ENCODE measurements at regions not wholly inside any gene's neighbourhood (a gene's known extent, or its start where the extent isn't known, plus 50 kb on each side); places are given as distances from the start of the nearest gene placed in this dataset.

DNA sequence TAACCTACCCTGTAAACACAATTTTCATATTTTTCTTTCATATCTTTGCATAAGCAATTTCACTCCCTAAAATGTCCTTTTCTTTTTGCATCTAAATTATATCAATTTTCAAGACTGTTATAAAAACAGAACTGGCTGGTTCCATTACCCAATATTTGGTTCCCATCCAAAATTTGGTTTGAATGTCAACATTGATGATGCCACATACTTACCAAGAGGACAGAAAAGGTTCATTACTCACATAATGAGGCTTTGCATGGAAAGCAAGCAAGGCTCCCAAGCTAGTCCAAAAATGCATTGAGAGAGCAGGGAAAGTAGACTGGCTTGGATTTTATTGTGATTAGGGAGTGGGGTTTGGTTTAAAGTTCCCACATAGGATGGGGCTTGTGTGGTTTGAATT, 144.4 kb upstream of the AKIRIN2 start:
- H3K27ac ChIP-seq, result no peak overlapping the region
- TF ChIP-seq, protein P1, sequence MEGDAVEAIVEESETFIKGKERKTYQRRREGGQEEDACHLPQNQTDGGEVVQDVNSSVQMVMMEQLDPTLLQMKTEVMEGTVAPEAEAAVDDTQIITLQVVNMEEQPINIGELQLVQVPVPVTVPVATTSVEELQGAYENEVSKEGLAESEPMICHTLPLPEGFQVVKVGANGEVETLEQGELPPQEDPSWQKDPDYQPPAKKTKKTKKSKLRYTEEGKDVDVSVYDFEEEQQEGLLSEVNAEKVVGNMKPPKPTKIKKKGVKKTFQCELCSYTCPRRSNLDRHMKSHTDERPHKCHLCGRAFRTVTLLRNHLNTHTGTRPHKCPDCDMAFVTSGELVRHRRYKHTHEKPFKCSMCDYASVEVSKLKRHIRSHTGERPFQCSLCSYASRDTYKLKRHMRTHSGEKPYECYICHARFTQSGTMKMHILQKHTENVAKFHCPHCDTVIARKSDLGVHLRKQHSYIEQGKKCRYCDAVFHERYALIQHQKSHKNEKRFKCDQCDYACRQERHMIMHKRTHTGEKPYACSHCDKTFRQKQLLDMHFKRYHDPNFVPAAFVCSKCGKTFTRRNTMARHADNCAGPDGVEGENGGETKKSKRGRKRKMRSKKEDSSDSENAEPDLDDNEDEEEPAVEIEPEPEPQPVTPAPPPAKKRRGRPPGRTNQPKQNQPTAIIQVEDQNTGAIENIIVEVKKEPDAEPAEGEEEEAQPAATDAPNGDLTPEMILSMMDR (conservative IDR thresholded peaks at IDR 0.05), result no peak
- no peak for TF ChIP-seq ZFX (IDR thresholded peaks at IDR 0.05)

DNA sequence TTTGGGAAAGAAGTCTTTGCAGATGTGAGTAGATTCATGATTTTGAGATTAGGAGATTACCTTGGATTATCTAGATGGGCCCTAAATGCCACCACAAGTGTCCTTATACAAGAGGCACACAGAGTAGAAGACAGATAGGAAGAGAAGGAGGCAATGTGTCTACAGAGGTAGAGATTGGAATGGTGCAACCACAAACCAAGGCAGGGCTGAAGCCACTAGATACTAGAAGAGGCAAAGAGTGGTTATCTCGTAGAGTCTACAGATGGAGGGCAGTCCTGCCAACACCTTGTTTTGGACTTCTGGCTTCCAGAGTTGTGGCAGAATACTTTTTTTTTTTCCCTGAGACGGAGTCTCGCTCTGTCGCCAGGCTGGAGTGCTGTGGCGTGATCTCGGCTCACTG, 138.3 kb upstream of the AKIRIN2 start:
- no peak for TF ChIP-seq ZFX (IDR thresholded peaks at IDR 0.05)
- TF ChIP-seq, protein P1 (conservative IDR thresholded peaks at IDR 0.05), result no peak
- H3K27ac ChIP-seq, result no peak overlapping the region

DNA sequence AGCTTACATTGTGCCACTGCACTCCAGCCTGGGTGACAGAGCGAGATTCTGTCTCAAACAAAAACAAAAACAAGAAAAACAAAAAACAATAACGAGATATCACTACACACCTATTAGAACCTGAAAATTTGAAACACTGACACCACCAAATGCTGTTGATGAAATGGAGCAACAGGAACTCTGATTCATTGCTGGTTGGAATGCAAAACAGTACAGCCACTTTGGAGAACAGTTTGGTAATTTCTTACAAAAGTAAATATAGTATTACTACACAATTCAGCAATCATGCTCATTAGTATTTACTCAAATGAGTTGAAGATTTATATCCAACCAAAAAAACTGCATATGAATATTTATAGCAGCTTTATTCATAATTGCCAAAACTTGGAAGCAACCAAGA, 135.8 kb upstream of the AKIRIN2 start:
- no peak overlapping the region for H3K27ac ChIP-seq
- TF ChIP-seq, protein P1 (conservative IDR thresholded peaks at IDR 0.05), result no peak
- TF ChIP-seq ZFX (IDR thresholded peaks at IDR 0.05), result no peak

DNA sequence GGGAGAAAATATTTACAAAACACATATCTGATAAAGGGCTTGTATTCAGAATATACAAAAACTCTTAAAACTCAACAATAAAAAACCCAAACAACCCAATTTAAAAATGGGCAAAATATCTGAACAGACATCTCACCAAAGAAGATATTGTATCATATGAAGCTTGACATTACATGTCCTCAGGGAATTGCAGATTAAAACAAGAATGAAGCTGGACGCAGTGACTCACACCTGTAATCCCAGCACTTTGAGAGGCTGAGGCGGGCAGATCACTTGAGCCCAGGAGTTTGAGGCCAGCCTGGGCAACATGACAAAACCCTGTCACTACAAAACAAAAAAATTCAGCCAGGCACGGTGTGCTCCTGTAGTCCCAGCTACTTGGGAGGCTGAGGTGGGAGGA, 135.4 kb upstream of the AKIRIN2 start:
- H3K27ac ChIP-seq, result no peak overlapping the region
- no peak for TF ChIP-seq ZFX (IDR thresholded peaks at IDR 0.05)
- TF ChIP-seq, protein P1 (conservative IDR thresholded peaks at IDR 0.05), result no peak

DNA sequence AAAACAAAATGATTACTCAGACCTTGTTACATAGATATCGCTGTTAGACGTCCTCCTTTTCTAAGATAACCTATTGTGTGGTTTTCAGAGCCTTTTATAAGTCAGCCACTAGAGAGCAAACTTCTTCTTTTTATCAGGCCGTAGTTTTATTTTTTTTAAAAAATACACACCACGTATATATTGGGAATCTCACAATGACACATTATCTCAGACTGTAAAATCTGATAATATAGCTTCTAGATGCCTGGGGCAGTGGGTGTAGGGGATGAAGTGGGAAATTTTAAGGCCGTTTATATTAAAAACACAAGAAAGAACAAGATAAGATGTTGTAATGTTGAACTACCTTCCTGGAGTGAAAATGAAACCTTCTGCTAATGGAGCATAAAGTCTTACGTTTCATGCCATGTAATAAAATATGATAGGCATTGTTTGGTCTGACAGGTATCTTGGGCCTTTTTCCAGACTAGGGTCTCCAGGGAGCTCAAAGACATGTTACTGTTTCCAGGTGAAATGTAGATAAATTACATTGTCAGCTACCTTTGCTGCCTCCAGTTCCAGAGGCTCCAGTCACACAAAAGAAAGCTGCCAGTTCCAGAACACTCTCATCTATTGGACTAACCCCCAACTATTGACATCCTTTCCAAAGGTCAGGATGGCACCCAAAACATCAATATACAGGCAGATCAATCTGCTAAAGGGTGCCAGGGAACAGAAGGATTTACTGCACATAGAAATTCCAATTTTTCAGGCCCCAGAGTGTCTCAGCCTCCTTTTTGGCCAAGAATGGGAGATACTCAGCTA, 130.2 kb upstream of the AKIRIN2 start:
- TF ChIP-seq ZFX (IDR thresholded peaks at IDR 0.05), result no peak
- TF ChIP-seq, protein P1 (conservative IDR thresholded peaks at IDR 0.05), result peak; percentile 34
- no peak overlapping the region for H3K27ac ChIP-seq

DNA sequence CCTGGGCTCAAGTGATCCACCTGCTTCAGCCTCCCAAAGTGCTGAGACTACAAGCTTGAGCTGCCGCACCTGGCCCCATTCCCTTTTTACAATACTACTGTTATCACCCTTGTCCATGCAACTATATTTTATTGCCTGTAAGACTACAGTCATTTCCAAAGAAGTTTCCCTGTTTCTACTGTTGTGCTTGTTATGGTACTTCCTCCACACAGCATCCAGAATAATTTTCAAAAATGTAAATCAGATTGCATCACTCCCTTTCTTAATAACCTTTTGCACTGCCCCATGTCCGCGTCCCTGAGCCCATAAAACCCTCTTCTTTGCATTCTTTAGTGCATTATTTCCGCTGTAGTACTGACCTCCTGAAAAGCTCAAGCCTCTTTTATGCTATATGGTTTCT, 128.9 kb upstream of the AKIRIN2 start:
- no peak for TF ChIP-seq ZFX (IDR thresholded peaks at IDR 0.05)
- TF ChIP-seq, protein P1 (conservative IDR thresholded peaks at IDR 0.05), result no peak
- no peak overlapping the region for H3K27ac ChIP-seq

DNA sequence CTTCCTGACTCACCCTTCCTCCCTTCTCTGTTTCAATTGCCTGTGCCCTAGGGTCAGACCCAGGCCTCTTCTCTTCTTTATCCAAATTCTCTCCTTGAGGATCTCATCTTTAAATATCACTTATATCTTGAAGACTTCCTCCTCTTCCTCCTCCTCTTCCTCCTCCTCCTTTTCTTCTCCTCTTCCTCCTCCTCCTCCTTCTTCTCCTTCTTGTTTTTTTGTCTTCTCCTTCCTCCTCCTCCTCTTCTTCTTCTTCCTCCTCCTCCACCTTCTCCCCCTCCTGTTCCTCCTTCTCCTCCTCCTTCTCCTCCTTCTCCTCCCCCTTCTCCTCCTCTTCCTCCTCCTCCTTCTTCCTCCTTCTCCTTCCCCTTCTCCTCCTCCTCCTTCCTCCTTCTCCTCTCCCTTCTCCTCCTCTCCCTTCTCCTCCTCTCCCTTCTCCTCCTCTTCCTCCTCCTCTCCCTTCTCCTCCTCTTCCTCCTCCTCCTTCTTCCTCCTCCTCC, 127.6 kb upstream of the AKIRIN2 start:
- no peak overlapping the region for H3K27ac ChIP-seq
- TF ChIP-seq, protein P1 (conservative IDR thresholded peaks at IDR 0.05), result no peak
- TF ChIP-seq ZFX (IDR thresholded peaks at IDR 0.05), result no peak
